H9 (cell line): ENCODE measurements at regions not wholly inside any gene's neighbourhood (a gene's known extent, or its start where the extent isn't known, plus 50 kb on each side); places are given as distances from the start of the nearest gene placed in this dataset.

ENCODE experiments used
- DNase-seq: peaks from one replicate; pipeline ENCODE4 v3.0.0-alpha.2; 2017
- H2AFZ ChIP-seq: one replicate; pipeline ENCODE4 v1.6.1; 2013; ENCODE audit warnings: mild to moderate bottlenecking, low read length, control low read depth, moderate library complexity
- H2AK5ac ChIP-seq: 2 replicates; pipeline ENCODE4 v1.6.1; 2013; ENCODE audit warnings: low read length, control low read depth, mixed read lengths; ENCODE audit not compliant: insufficient read length
- H2BK120ac ChIP-seq: one replicate; pipeline ENCODE4 v1.6.1; 2013; ENCODE audit warnings: low read depth, mild to moderate bottlenecking, low read length, control low read depth, inconsistent platforms; ENCODE audit not compliant: poor library complexity, severe bottlenecking
- H2BK12ac ChIP-seq: 2 replicates; pipeline ENCODE4 v1.6.1; 2013; ENCODE audit warnings: low read length, control low read depth, mixed read lengths, low read depth; ENCODE audit not compliant: insufficient read length
- H2BK15ac ChIP-seq: 2 replicates; pipeline ENCODE4 v1.6.1; 2013; ENCODE audit warnings: low read depth, low read length, control low read depth
- H2BK20ac ChIP-seq: one replicate; pipeline ENCODE4 v1.6.1; 2013; ENCODE audit warnings: low read depth, mild to moderate bottlenecking, low read length, control low read depth, inconsistent platforms; ENCODE audit not compliant: poor library complexity, severe bottlenecking
- H2BK5ac ChIP-seq: 2 replicates; pipeline ENCODE4 v1.6.1; 2013; ENCODE audit warnings: low read length, control low read depth, mixed read lengths; ENCODE audit not compliant: insufficient read length
- H3K14ac ChIP-seq: 2 replicates; pipeline ENCODE4 v1.6.1; 2013; ENCODE audit warnings: low read length, control low read depth; ENCODE audit not compliant: insufficient read depth
- H3K18ac ChIP-seq: 2 replicates; pipeline ENCODE4 v1.6.1; 2013; ENCODE audit warnings: low read depth, mild to moderate bottlenecking, mixed read lengths, low read length, control low read depth; ENCODE audit not compliant: insufficient read length
- H3K23ac ChIP-seq: 2 replicates; pipeline ENCODE4 v1.6.1; 2013; ENCODE audit warnings: low read length, control low read depth, mixed read lengths, low read depth; ENCODE audit not compliant: insufficient read length
- H3K23me2 ChIP-seq: 2 replicates; pipeline ENCODE4 v1.6.1; 2013; ENCODE audit warnings: low read depth, mild to moderate bottlenecking, mixed read lengths, low read length, control low read depth; ENCODE audit not compliant: insufficient read length, poor library complexity, severe bottlenecking
- H3K27ac ChIP-seq: 2 replicates; pipeline ENCODE4 v1.5.1; 2013; ENCODE audit warnings: low read length, control low read depth, mixed read lengths, low read depth; ENCODE audit not compliant: insufficient read length
- H3K27me3 ChIP-seq: 2 replicates; pipeline ENCODE4 v1.6.1; 2013; ENCODE audit warnings: low read length, control low read depth, inconsistent platforms; ENCODE audit not compliant: insufficient read depth
- H3K4ac ChIP-seq: 2 replicates; pipeline ENCODE4 v1.6.1; 2013; ENCODE audit warnings: low read depth, mild to moderate bottlenecking, control low read depth, inconsistent platforms, low read length, moderate library complexity
- H3K4me1 ChIP-seq: 2 replicates; pipeline ENCODE4 v1.6.1; 2013; ENCODE audit warnings: low read length, control low read depth, inconsistent platforms; ENCODE audit not compliant: insufficient read depth
- H3K4me2 ChIP-seq: 2 replicates; pipeline ENCODE4 v1.6.1; 2013; ENCODE audit warnings: low read length, control low read depth, mixed read lengths; ENCODE audit not compliant: insufficient read length, insufficient read depth
- H3K56ac ChIP-seq: 2 replicates; pipeline ENCODE4 v1.6.1; 2013; ENCODE audit warnings: low read depth, mild to moderate bottlenecking, mixed read lengths, low read length, control low read depth; ENCODE audit not compliant: insufficient read length
- H3K79me1 ChIP-seq: 2 replicates; pipeline ENCODE4 v1.6.1; 2013; ENCODE audit warnings: low read depth, mild to moderate bottlenecking, moderate library complexity, low read length, control low read depth, inconsistent platforms; ENCODE audit not compliant: insufficient read depth, poor library complexity, severe bottlenecking
- H3K79me2 ChIP-seq: 2 replicates; pipeline ENCODE4 v1.6.1; 2013; ENCODE audit warnings: low read length, control low read depth, inconsistent platforms; ENCODE audit not compliant: insufficient read depth
- H3K9ac ChIP-seq: 2 replicates; pipeline ENCODE4 v1.6.1; 2013; ENCODE audit warnings: low read length, control low read depth, mixed read lengths; ENCODE audit not compliant: insufficient read length; ENCODE audit errors: extremely low read depth
- H3K9me3 ChIP-seq: one replicate; pipeline ENCODE4 v1.6.1; 2013; ENCODE audit warnings: low read depth, low read length, inconsistent platforms; ENCODE audit not compliant: control insufficient read depth
- H3T11ph ChIP-seq: one replicate; pipeline ENCODE4 v1.6.1; 2013; ENCODE audit warnings: mild to moderate bottlenecking, low read length, control low read depth, inconsistent platforms
- H4K20me1 ChIP-seq: one replicate; pipeline ENCODE4 v1.6.1; 2013; ENCODE audit not compliant: control insufficient read depth, insufficient read length, insufficient read depth
- H4K5ac ChIP-seq: 2 replicates; pipeline ENCODE4 v1.6.1; 2013; ENCODE audit warnings: low read depth, mild to moderate bottlenecking, mixed read lengths, low read length, control low read depth; ENCODE audit not compliant: insufficient read length
- H4K8ac ChIP-seq: replicated peaks from 2 replicates; pipeline ENCODE4 v1.6.1; 2013; ENCODE audit warnings: low read length, control low read depth, mixed read lengths, low read depth; ENCODE audit not compliant: insufficient read length
- H4K91ac ChIP-seq: 2 replicates; pipeline ENCODE4 v1.6.1; 2013; ENCODE audit warnings: low read depth, mild to moderate bottlenecking, moderate library complexity, mixed read lengths, low read length, control low read depth; ENCODE audit not compliant: insufficient read length
- H3K27ac Mint-ChIP-seq, 3 experiments: 2 replicates in 2 of 3; 3 replicates in 1 of 3; pipeline ENCODE4 v1.8.0; 2020 to 2021; ENCODE audit warnings: mixed read lengths in 3 of 3, mild to moderate bottlenecking in 1 of 3, moderate library complexity in 1 of 3
- H3K27me3 Mint-ChIP-seq: 2 replicates; pipeline ENCODE4 v1.8.0; 2021; ENCODE audit warnings: low read depth, mild to moderate bottlenecking, moderate library complexity, mixed read lengths
- H3K36me3 Mint-ChIP-seq, 3 experiments: 2 replicates in 2 of 3; 3 replicates in 1 of 3; pipeline ENCODE4 v1.8.0; 2020 to 2021; ENCODE audit warnings: low read depth in 3 of 3, mixed read lengths in 3 of 3; ENCODE audit not compliant: insufficient read depth in 1 of 3
- H3K4me1 Mint-ChIP-seq, 2 experiments: 2 replicates each; pipeline ENCODE4 v1.8.0; 2020; ENCODE audit warnings: mixed read lengths in 2 of 2
- H3K4me3 Mint-ChIP-seq, 2 experiments: 2 replicates in 1 of 2; 3 replicates in 1 of 2; pipeline ENCODE4 v1.8.0; 2020 to 2021; ENCODE audit warnings: mild to moderate bottlenecking in 2 of 2, mixed read lengths in 2 of 2, moderate library complexity in 1 of 2
- H3K9me3 Mint-ChIP-seq, 2 experiments: 2 replicates in 1 of 2; 3 replicates in 1 of 2; pipeline ENCODE4 v1.8.0; 2020; ENCODE audit warnings: mild to moderate bottlenecking in 2 of 2, mixed read lengths in 2 of 2, moderate library complexity in 1 of 2
- CTCF ChIP-seq: fragments of 200-600 bp; sonication (generic); conservative IDR thresholded peaks from 3 replicates; pipeline ENCODE4 v1.8.0; 2021; ENCODE audit warnings: antibody characterized with exemption, mild to moderate bottlenecking
- WGBS: extraction: QIAGEN DNeasy Blood & Tissue Kit; methylation state at CpG from one replicate; pipeline ENCODE4 v1.1.7; 2013; ENCODE audit warnings: missing lambda C conversion rate, low lambda C conversion rate, mixed read lengths; ENCODE audit not compliant: insufficient read length; ENCODE audit errors: extremely low coverage; 5-methylcytosine and 5-hydroxymethylcytosine counted together

DNA sequence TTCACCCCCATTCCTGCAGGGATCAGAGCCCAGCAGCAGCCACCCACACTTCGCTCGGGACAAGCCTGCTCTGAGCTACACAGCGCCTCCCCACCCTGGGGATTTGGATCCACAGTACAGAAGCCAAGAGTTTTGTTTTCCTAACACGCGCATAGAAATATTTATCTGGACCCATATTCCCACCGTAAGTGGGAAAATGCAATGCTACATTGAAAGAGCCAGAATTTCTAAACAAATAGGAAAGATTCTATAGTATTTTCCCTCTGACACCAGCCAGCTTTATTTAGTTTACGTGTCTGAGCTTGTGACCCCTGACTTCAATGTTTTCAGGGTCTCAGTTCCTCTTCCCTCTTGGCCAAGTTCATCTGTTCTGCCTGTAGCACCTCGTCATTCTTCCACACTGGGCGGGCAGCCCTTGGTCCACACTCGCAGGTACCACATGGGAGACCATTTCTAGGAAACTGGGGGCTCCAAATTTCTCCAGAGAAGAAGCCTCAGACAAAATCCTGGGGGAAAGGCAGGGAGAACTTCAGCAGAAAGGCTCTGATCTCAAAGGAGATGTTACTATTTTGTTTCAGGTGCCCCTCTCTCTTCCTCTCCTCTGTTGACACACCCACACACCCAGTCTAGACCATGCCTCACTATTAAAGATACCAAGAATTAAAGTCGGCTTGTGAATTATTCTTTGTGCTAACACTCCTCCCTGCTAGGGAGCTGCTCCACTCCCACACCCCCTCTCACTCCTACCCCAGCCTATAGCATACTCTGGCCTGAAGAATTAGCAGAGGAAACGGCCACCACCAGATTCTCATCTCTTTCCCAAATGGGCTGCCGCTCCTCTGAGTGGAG lies 116.0 kb upstream of the PCGF5 start:
- H3K79me1 ChIP-seq: no peaks in the 10 kb centered on the region
- no peak overlapping the region for H4K8ac ChIP-seq
- H4K5ac ChIP-seq: no peak overlapping the region
- no peak overlapping the region for H4K91ac ChIP-seq
- H3K4me2 ChIP-seq: no peak overlapping the region
- peaks cover 19% of the 10 kb centered on the region for H3K27me3 Mint-ChIP-seq
- H3K79me2 ChIP-seq: no peaks in the 10 kb centered on the region
- H3K4me1 ChIP-seq: no peaks in the 10 kb centered on the region
- H3K4me1 Mint-ChIP-seq: 0 out of 4 replicates have a peak, but pooled peaks cover 3 to 4% of the 10 kb centered on the region in 2 experiments
- H2BK5ac ChIP-seq: no peak overlapping the region
- H3K27ac Mint-ChIP-seq: no peak overlapping the region
- DNase-seq: no peak
- no peaks in the 10 kb centered on the region for H3K9me3 ChIP-seq
- H2AFZ ChIP-seq: no peak overlapping the region
- H4K20me1 ChIP-seq: no peaks in the 10 kb centered on the region
- no peak overlapping the region for H3K23ac ChIP-seq
- H3K18ac ChIP-seq: no peak overlapping the region
- H3K56ac ChIP-seq: no peak overlapping the region
- TF ChIP-seq CTCF: no peak
- no peak overlapping the region for H3K4me3 Mint-ChIP-seq
- H2BK15ac ChIP-seq: no peak overlapping the region
- no peaks in the 10 kb centered on the region; a peak in 1 of 7 replicates for H3K36me3 Mint-ChIP-seq
- no peak overlapping the region for H3K9ac ChIP-seq
- H3K14ac ChIP-seq: no peak overlapping the region
- no CpG with 5 or more reads among the region's 13 CpGs for WGBS
- H3K27me3 ChIP-seq: no peaks in the 10 kb centered on the region
- no peak overlapping the region for H3K27ac ChIP-seq
- H2BK20ac ChIP-seq: no peak overlapping the region
- H3K23me2 ChIP-seq: no peaks in the 10 kb centered on the region
- no peak overlapping the region for H2BK120ac ChIP-seq
- peaks cover 7 to 12% of the 10 kb centered on the region in 2 experiments; a peak in 4 of 5 replicates for H3K9me3 Mint-ChIP-seq
- H2BK12ac ChIP-seq: no peak overlapping the region
- no peak overlapping the region for H3K4ac ChIP-seq
- no peak overlapping the region for H2AK5ac ChIP-seq
- H3T11ph ChIP-seq: no peak overlapping the region
